ENCODE measurements at regions not wholly inside any gene's neighbourhood (a gene's known extent, or its start where the extent isn't known, plus 50 kb on each side); places are given as distances from the start of the nearest gene placed in this dataset.

DNA sequence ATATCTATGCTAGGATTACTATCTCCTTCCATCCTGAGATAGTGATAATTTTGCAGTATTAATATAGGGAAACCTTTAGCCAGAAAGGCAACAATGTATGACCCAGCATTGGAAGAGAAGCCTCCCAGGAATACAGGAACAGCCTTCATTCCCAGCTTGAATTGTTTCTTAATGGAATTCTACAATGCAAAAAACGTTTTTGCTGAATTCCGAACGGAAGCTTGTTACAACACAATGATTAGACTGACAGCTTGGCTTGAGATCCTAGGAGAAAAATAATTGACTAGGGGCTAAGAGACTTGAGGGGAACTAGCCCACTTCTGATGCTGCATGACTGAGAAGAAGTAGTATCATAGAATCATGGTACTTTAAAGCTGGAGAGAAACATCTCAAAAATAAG is 140.2 kb downstream of the RSL24D1 start:
- DNase-seq = no peak
- Histone ChIP-seq H3K4me2 (ENCODE audit: low read length) (no peak overlapping the region), H3K27ac (ENCODE audit: low read length) (no peak overlapping the region), H3K9me3 (ENCODE audit: low read length) (no peaks in the 10 kb centered on the region), H3K9me2 (replicated peaks; ENCODE audit: low read length) (no peaks in the 10 kb centered on the region), H3K36me3 (ENCODE audit: low read depth, low read length) (no peaks in the 10 kb centered on the region), H3K4me1 (ENCODE audit: insufficient read depth, low read length) (no peaks in the 10 kb centered on the region), H2AFZ (ENCODE audit: low read length) (no peak overlapping the region), H3F3A (ENCODE audit: low read length, unreplicated experiment) (no peaks in the 10 kb centered on the region), H3K9ac (ENCODE audit: low read length) (no peak overlapping the region), H3K79me2 (ENCODE audit: low read length) (no peaks in the 10 kb centered on the region), H3K27me3 (ENCODE audit: low read length) (peaks cover 5% of the 10 kb centered on the region; the same call in 1 of the 2 replicates), H4K20me1 (ENCODE audit: low read length) (no peaks in the 10 kb centered on the region), H3K4me3 (ENCODE audit: low read length) (no peak overlapping the region)
- CTCF ChIA-PET = no interaction called here
- POLR2A ChIA-PET (ENCODE audit: unreplicated experiment) = no interaction called here
- no peak for ATAC-seq
- intact Hi-C loops (cut with micrococcal nuclease) = no loop called here
- TF ChIP-seq EZH2 (IDR thresholded peaks at IDR 0.05; ENCODE audit: low read length, unreplicated experiment) (no peak), EZH2phosphoT487 (IDR thresholded peaks at IDR 0.05; ENCODE audit: borderline replicate concordance, low read length) (no peak)
- TF ChIP-seq, protein P1, sequence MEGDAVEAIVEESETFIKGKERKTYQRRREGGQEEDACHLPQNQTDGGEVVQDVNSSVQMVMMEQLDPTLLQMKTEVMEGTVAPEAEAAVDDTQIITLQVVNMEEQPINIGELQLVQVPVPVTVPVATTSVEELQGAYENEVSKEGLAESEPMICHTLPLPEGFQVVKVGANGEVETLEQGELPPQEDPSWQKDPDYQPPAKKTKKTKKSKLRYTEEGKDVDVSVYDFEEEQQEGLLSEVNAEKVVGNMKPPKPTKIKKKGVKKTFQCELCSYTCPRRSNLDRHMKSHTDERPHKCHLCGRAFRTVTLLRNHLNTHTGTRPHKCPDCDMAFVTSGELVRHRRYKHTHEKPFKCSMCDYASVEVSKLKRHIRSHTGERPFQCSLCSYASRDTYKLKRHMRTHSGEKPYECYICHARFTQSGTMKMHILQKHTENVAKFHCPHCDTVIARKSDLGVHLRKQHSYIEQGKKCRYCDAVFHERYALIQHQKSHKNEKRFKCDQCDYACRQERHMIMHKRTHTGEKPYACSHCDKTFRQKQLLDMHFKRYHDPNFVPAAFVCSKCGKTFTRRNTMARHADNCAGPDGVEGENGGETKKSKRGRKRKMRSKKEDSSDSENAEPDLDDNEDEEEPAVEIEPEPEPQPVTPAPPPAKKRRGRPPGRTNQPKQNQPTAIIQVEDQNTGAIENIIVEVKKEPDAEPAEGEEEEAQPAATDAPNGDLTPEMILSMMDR (conservative IDR thresholded peaks at IDR 0.05; ENCODE audit: low read depth, low read length) = no peak
- no TSS peak for BruUV-seq (replicated peaks)

DNA sequence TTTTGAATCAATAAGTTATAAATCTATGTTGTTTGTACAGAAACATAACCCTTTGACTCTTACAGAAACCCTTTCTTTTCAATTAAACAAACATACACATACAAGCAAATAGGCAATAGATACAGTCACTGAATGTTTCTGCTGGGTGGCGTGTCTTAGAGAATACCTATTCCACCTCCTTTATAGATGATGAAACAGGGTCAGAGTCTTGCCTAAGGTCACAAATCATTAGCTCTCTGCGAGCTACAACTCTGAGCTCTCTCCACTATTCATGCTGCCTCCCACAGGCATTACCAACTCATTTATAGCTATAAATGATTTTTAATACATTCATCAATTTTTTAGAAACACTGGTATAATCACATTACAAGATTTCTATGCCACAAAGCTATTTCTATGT is 152.6 kb downstream of the RSL24D1 start:
- ChIA-PET POLR2A (ENCODE audit: unreplicated experiment) (no interaction called here), CTCF (no interaction called here)
- H3K27me3 ChIP-seq (ENCODE audit: low read length) = no peaks in the 10 kb centered on the region; the same call in 1 of the 2 replicates
- H3F3A ChIP-seq (ENCODE audit: low read length, unreplicated experiment) = no peaks in the 10 kb centered on the region
- DNase-seq = no peak
- no peaks in the 10 kb centered on the region for H3K36me3 ChIP-seq (ENCODE audit: low read depth, low read length)
- H3K27ac ChIP-seq (ENCODE audit: low read length) = no peak overlapping the region
- no peaks in the 10 kb centered on the region for H3K9me3 ChIP-seq (ENCODE audit: low read length)
- BruUV-seq (replicated peaks) = no TSS peak
- no peak overlapping the region for H3K9ac ChIP-seq (ENCODE audit: low read length)
- no peaks in the 10 kb centered on the region for H3K9me2 ChIP-seq (replicated peaks; ENCODE audit: low read length)
- no peaks in the 10 kb centered on the region for H3K4me1 ChIP-seq (ENCODE audit: insufficient read depth, low read length)
- intact Hi-C loops (cut with micrococcal nuclease) = no loop called here
- no peak overlapping the region for H3K4me2 ChIP-seq (ENCODE audit: low read length)
- no peaks in the 10 kb centered on the region for H4K20me1 ChIP-seq (ENCODE audit: low read length)
- H3K79me2 ChIP-seq (ENCODE audit: low read length) = no peaks in the 10 kb centered on the region
- H3K4me3 ChIP-seq (ENCODE audit: low read length) = no peak overlapping the region
- no peak overlapping the region for H2AFZ ChIP-seq (ENCODE audit: low read length)
- TF ChIP-seq, protein P1 (conservative IDR thresholded peaks at IDR 0.05; ENCODE audit: low read depth, low read length) = no peak
- no peak for TF ChIP-seq EZH2 (IDR thresholded peaks at IDR 0.05; ENCODE audit: low read length, unreplicated experiment)
- TF ChIP-seq EZH2phosphoT487 (IDR thresholded peaks at IDR 0.05; ENCODE audit: borderline replicate concordance, low read length) = no peak
- no peak for ATAC-seq

DNA sequence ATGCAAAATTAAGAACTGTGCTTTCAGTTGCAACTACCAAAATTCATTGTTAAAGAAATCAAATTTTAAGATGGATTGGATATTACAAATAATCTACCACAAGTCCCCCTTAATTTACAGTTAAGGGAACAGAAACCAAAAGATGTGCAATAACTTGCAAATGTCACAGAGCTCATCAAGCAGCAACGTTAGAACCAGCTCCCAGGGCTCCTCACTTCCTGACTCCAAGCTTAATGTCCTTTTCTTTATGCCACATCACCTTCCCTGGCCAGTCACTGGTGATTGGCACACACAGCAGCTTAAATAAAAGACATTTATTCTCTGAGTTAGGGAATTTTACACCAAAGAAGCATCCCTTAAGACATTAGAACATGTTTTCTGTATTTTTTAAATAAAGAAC is 159.7 kb downstream of the RSL24D1 start:
- Histone ChIP-seq H3K27me3 (ENCODE audit: low read length) (no peaks in the 10 kb centered on the region), H2AFZ (ENCODE audit: low read length) (no peak overlapping the region), H3K27ac (ENCODE audit: low read length) (no peak overlapping the region), H3K9me2 (replicated peaks; ENCODE audit: low read length) (no peaks in the 10 kb centered on the region), H3K9me3 (ENCODE audit: low read length) (no peaks in the 10 kb centered on the region), H3K79me2 (ENCODE audit: low read length) (no peaks in the 10 kb centered on the region), H3K4me2 (ENCODE audit: low read length) (no peak overlapping the region), H4K20me1 (ENCODE audit: low read length) (no peaks in the 10 kb centered on the region), H3K4me1 (ENCODE audit: insufficient read depth, low read length) (no peaks in the 10 kb centered on the region), H3K36me3 (ENCODE audit: low read depth, low read length) (no peaks in the 10 kb centered on the region), H3K4me3 (ENCODE audit: low read length) (no peak overlapping the region), H3F3A (ENCODE audit: low read length, unreplicated experiment) (no peaks in the 10 kb centered on the region), H3K9ac (ENCODE audit: low read length) (no peak overlapping the region)
- ATAC-seq (no peak), DNase-seq (no peak)
- intact Hi-C loops (cut with micrococcal nuclease) = no loop called here
- CTCF ChIA-PET = no interaction called here
- POLR2A ChIA-PET (ENCODE audit: unreplicated experiment) = interaction anchor here (0.6 kb wide), 1 partner anchor 1282 kb away, joined by 3 read pairs; no protein-coding TSS in a partner anchor
- TF ChIP-seq EZH2phosphoT487 (IDR thresholded peaks at IDR 0.05; ENCODE audit: borderline replicate concordance, low read length) (no peak), EZH2 (IDR thresholded peaks at IDR 0.05; ENCODE audit: low read length, unreplicated experiment) (no peak)
- TF ChIP-seq, protein P1 (conservative IDR thresholded peaks at IDR 0.05; ENCODE audit: low read depth, low read length) = no peak
- no TSS peak for BruUV-seq (replicated peaks)
